ENCODE measurements at regions not wholly inside any gene's neighbourhood (a gene's known extent, or its start where the extent isn't known, plus 50 kb on each side); places are given as distances from the start of the nearest gene placed in this dataset.

- ATAC-seq = no peak
- H3K79me2 ChIP-seq (ENCODE audit: insufficient read depth, low read length) = no peaks in the 10 kb centered on the region
- DNase-seq (ENCODE audit: low read depth, low spot score) = no peak
- no peak overlapping the region for H3K4me3 ChIP-seq (replicated peaks in 1 of 2; ENCODE audit: low read depth in 1 of 2, low read length in 2 of 2)
- CTCF ChIA-PET = no interaction called here
- no peak overlapping the region for H3K9ac ChIP-seq (ENCODE audit: low read length)
- H3K9me2 ChIP-seq (ENCODE audit: insufficient read depth) = no peaks in the 10 kb centered on the region
- no peaks in the 10 kb centered on the region for H3K36me3 ChIP-seq (ENCODE audit: control insufficient read depth in 1 of 2, insufficient read depth in 2 of 2, low read length in 2 of 2)
- H3K4me2 ChIP-seq (ENCODE audit: low read length) = peak overlapping the region; percentile 89
- peaks cover 8 to 21% of the 10 kb centered on the region in 2 experiments for H3K4me1 ChIP-seq (ENCODE audit: control insufficient read depth in 1 of 2, insufficient read depth in 2 of 2, low read length in 2 of 2)
- H3K27me3 ChIP-seq (ENCODE audit: insufficient read depth, low read length) = no peaks in the 10 kb centered on the region
- TSS peak; percentile 45 for BruUV-seq (replicated peaks)
- RAD21 ChIA-PET (ENCODE audit: low non-redundant PET in 1 of 2, low total read pairs in 2 of 2, uncharacterized antibody in 2 of 2, unreplicated experiment in 2 of 2) = no interaction called here
- H3K9me3 ChIP-seq (ENCODE audit: control insufficient read depth in 1 of 2, insufficient read depth in 1 of 2, low read depth in 1 of 2, low read length in 2 of 2) = no peaks in the 10 kb centered on the region
- no peak overlapping the region for H2AFZ ChIP-seq (ENCODE audit: low read depth, low read length, poor library complexity, severe bottlenecking)
- intact Hi-C loops (cut with micrococcal nuclease) = loop anchor here (5.0 kb wide), 1 partner anchor 49 kb away; no protein-coding TSS in a partner anchor
- TF ChIP-seq CBX3 (IDR thresholded peaks at IDR 0.05; ENCODE audit: low read depth) = peak; percentile 30; the same call in 1 of the 2 replicates
- TF ChIP-seq REST (IDR thresholded peaks at IDR 0.05; ENCODE audit: low read depth) = no peak
- 0 out of 2 replicates have a peak, but pooled peaks have one; percentile 18 for TF ChIP-seq SP1 (IDR thresholded peaks at IDR 0.05; ENCODE audit: low read depth)
- no peak for TF ChIP-seq SRF (IDR thresholded peaks at IDR 0.05; ENCODE audit: low read depth)
- no peak for TF ChIP-seq TCF7L2 (IDR thresholded peaks at IDR 0.05; ENCODE audit: borderline replicate concordance, extremely low read depth, insufficient read depth, insufficient read length)
- TF ChIP-seq JUND (IDR thresholded peaks at IDR 0.05) = 0 out of 2 replicates have a peak, but pooled peaks have one; percentile 12
- no peak for TF ChIP-seq ATF3 (IDR thresholded peaks at IDR 0.05)
- no peak for TF ChIP-seq POLR2A (IDR thresholded peaks at IDR 0.05; ENCODE audit: borderline replicate concordance, extremely low read depth, insufficient read depth, insufficient read length)
- TF ChIP-seq POLR2AphosphoS5 (IDR thresholded peaks at IDR 0.05; ENCODE audit: low read depth, low read length) = no peak
- no peak for TF ChIP-seq EZH2 (IDR thresholded peaks at IDR 0.05)
- no peak for TF ChIP-seq YY1 (IDR thresholded peaks at IDR 0.05; ENCODE audit: extremely low read depth, insufficient replicate concordance, low read depth, low read length)
- no peak for TF ChIP-seq EGR1 (IDR thresholded peaks at IDR 0.05; ENCODE audit: low read depth)
- TF ChIP-seq CTCF (IDR thresholded peaks at IDR 0.05 in 2 of 3, conservative IDR thresholded peaks at IDR 0.05 in 1 of 3; ENCODE audit: borderline replicate concordance in 1 of 3, insufficient read depth in 1 of 3, low read depth in 2 of 3, low read length in 2 of 3) = no peak
- no peak for TF ChIP-seq ZFX (IDR thresholded peaks at IDR 0.05)
- no peak for TF ChIP-seq RAD21 (IDR thresholded peaks at IDR 0.05; ENCODE audit: low read depth)
- no peak for TF ChIP-seq ZNF274 (IDR thresholded peaks at IDR 0.05; ENCODE audit: low read depth, low read length)
- no peak for TF ChIP-seq MAX (IDR thresholded peaks at IDR 0.05)
- no peak overlapping the region for H3K27ac ChIP-seq (ENCODE audit: low read depth, low read length)
- POLR2A ChIA-PET = no interaction called here
- H4K20me1 ChIP-seq (ENCODE audit: insufficient read depth) = no peaks in the 10 kb centered on the region
Observed at GRCh38 chr10:114766470-114766869, 55.1 kb upstream of the FHIP2A start.
